Large intestine (tissue), 3 donors: ENCODE measurements at regions not wholly inside any gene's neighbourhood (a gene's known extent, or its start where the extent isn't known, plus 50 kb on each side); places are given as distances from the start of the nearest gene placed in this dataset.

Source experiments
- DNase-seq, 2 donors: peaks; one replicate each; pipeline versions ENCODE4 v3.0.0 to v3.0.0-alpha.2; 2013
- H3K27ac ChIP-seq: one replicate; pipeline ENCODE4 v1.5.1; 2013; ENCODE audit warnings: low read length
- H3K27me3 ChIP-seq: 2 replicates; pipeline ENCODE4 v1.6.1; 2013; ENCODE audit warnings: low read length; ENCODE audit not compliant: control insufficient read depth, insufficient read depth
- H3K36me3 ChIP-seq: 2 replicates; pipeline ENCODE4 v1.6.1; 2013; ENCODE audit warnings: low read length; ENCODE audit not compliant: control insufficient read depth, insufficient read depth
- H3K4me1 ChIP-seq: one replicate; pipeline ENCODE4 v1.6.1; 2013; ENCODE audit warnings: low read length; ENCODE audit not compliant: control insufficient read depth, insufficient read depth
- H3K4me3 ChIP-seq: one replicate; pipeline ENCODE4 v1.5.1; 2013; ENCODE audit warnings: low read length
- H3K9me3 ChIP-seq: one replicate; pipeline ENCODE4 v1.6.1; 2013; ENCODE audit warnings: mild to moderate bottlenecking, low read depth, low read length, moderate library complexity; ENCODE audit not compliant: control insufficient read depth
- WGBS: methylation state at CpG from one replicate; pipeline ENCODE4 v1.1.5; 2013; ENCODE audit warnings: low lambda C conversion rate; ENCODE audit not compliant: insufficient coverage; 5-methylcytosine and 5-hydroxymethylcytosine counted together

- DNase-seq: no peak
- peaks cover 2% of the 10 kb centered on the region for H3K27me3 ChIP-seq
- WGBS: 80% methylated on average over 1 of the region's 2 CpGs
- no peaks in the 10 kb centered on the region for H3K4me1 ChIP-seq
- no peak overlapping the region for H3K4me3 ChIP-seq
- H3K27ac ChIP-seq: no peak overlapping the region
- no peaks in the 10 kb centered on the region for H3K9me3 ChIP-seq
- no peaks in the 10 kb centered on the region for H3K36me3 ChIP-seq
Measured at GRCh38 chr5:97427235-97427634, 244.2 kb upstream of the RIOK2 start.

DNA sequence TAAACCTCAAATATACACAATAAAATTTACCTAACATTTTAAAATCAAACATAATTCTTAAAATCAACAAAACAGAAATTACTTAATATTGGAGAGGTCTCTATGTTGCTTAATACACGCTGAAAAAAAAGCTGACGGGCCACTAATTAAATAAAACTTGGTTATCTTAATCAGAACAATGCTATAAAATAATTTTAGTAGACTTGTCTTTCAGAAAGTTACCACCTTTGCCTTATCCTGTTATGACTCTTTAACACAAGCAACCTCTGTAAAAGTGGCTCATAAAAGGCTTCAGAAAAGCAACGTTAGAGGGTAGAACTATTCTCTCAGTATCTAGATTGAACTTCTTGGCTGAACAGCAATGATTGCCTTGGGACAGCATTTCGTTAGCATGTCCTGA, 251.0 kb upstream of the RIOK2 start:
- Histone ChIP-seq H3K4me1 (no peaks in the 10 kb centered on the region), H3K36me3 (no peaks in the 10 kb centered on the region), H3K27me3 (no peaks in the 10 kb centered on the region), H3K27ac (no peak overlapping the region), H3K9me3 (no peaks in the 10 kb centered on the region), H3K4me3 (no peak overlapping the region)
- WGBS: 72% methylated on average over 2 of the region's 4 CpGs
- no peak for DNase-seq

GRCh38 chr5:97436405-97436804, 253.4 kb upstream of the RIOK2 start:
- H3K4me1 ChIP-seq: no peaks in the 10 kb centered on the region
- H3K4me3 ChIP-seq: no peak overlapping the region
- no peaks in the 10 kb centered on the region for H3K27me3 ChIP-seq
- H3K27ac ChIP-seq: no peak overlapping the region
- no peak for DNase-seq
- no peaks in the 10 kb centered on the region for H3K9me3 ChIP-seq
- no peaks in the 10 kb centered on the region for H3K36me3 ChIP-seq

GRCh38 chr5:97443740-97444139, 260.7 kb upstream of the RIOK2 start:
- Histone ChIP-seq H3K9me3 (no peaks in the 10 kb centered on the region), H3K36me3 (no peaks in the 10 kb centered on the region), H3K4me3 (no peak overlapping the region), H3K27me3 (no peaks in the 10 kb centered on the region), H3K4me1 (no peaks in the 10 kb centered on the region), H3K27ac (no peak overlapping the region)
- WGBS: no CpG with 5 or more reads among the region's 5 CpGs
- DNase-seq: no peak

DNA sequence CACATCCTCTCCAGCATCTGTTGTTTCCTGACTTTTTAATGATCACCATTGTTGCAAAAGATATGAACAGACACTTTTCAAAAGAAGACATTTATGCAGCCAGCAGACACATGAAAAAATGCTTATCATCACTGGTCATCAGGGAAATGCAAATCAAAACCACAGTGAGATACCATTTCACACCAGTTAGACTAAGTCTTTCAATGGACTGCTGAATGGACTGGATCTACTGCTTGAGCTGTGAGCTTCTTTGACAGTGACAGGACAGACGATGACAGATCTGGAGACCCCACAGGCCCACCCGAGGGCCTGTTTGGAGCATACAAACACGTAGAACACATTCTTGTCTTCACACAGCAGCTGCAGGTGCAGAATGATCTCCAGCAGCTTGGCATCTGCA, 266.1 kb upstream of the RIOK2 start:
- no CpG with 5 or more reads among the region's 3 CpGs for WGBS
- Histone ChIP-seq H3K9me3 (no peaks in the 10 kb centered on the region), H3K36me3 (no peaks in the 10 kb centered on the region), H3K27me3 (no peaks in the 10 kb centered on the region), H3K4me1 (no peaks in the 10 kb centered on the region), H3K27ac (no peak overlapping the region), H3K4me3 (no peak overlapping the region)
- no peak for DNase-seq

DNA sequence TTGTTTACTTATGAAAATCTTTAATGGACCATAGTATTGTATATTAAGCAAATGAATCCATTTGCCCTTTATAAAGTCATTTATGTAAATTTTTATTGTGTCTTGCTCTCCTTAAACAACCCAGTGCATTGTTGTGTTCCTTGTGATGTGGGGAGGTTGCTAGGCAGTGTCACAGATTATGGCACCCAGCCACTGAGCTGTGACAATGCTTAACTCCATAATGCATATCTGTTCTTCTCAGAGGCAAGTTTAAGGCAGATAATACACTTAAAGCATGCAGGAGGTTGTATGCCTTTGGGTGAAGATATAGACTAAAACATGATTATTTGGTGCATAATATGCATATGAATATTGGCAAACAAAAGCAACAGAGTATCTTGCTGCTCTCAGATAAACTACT, 269.6 kb upstream of the RIOK2 start:
- no peak overlapping the region for H3K4me3 ChIP-seq
- no peaks in the 10 kb centered on the region for H3K36me3 ChIP-seq
- H3K4me1 ChIP-seq: no peaks in the 10 kb centered on the region
- no peak for DNase-seq
- H3K27me3 ChIP-seq: no peaks in the 10 kb centered on the region
- no peaks in the 10 kb centered on the region for H3K9me3 ChIP-seq
- no peak overlapping the region for H3K27ac ChIP-seq

GRCh38 chr5:97453263-97453662, 270.2 kb upstream of the RIOK2 start:
- H3K9me3 ChIP-seq: no peaks in the 10 kb centered on the region
- H3K4me3 ChIP-seq: no peak overlapping the region
- H3K27ac ChIP-seq: no peak overlapping the region
- no peak for DNase-seq
- WGBS: 40% methylated on average over 1 of the region's 2 CpGs
- no peaks in the 10 kb centered on the region for H3K4me1 ChIP-seq
- H3K36me3 ChIP-seq: no peaks in the 10 kb centered on the region
- no peaks in the 10 kb centered on the region for H3K27me3 ChIP-seq

GRCh38 chr5:97454015-97454414, 271.0 kb upstream of the RIOK2 start:
- no peak overlapping the region for H3K27ac ChIP-seq
- H3K27me3 ChIP-seq: no peaks in the 10 kb centered on the region
- H3K36me3 ChIP-seq: no peaks in the 10 kb centered on the region
- DNase-seq: no peak
- no peaks in the 10 kb centered on the region for H3K4me1 ChIP-seq
- H3K4me3 ChIP-seq: no peak overlapping the region
- H3K9me3 ChIP-seq: no peaks in the 10 kb centered on the region

DNA sequence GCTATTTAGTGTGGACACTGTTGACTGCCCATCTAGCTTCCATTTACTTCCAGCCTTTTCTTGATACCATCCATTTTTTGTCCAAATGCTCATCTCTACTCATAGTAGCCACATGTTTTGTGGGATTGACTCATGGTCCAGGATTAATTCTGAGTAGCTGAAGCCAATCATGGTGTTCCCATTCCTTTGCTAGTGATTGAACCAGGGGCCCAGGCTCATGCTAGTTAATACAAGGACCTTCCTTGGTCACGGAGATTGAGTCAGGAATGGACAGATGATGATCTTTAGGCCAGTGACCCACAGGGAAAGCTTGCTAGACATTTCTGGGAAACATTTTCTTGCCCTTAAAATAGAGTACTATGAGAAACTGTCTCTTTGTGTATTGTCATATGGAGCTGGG, 272.9 kb upstream of the RIOK2 start:
- no CpG with 5 or more reads among the region's 1 CpG for WGBS
- H3K4me1 ChIP-seq: no peaks in the 10 kb centered on the region
- no peak overlapping the region for H3K27ac ChIP-seq
- H3K9me3 ChIP-seq: no peaks in the 10 kb centered on the region
- DNase-seq: no peak
- H3K4me3 ChIP-seq: no peak overlapping the region
- no peaks in the 10 kb centered on the region for H3K27me3 ChIP-seq
- no peaks in the 10 kb centered on the region for H3K36me3 ChIP-seq

DNA sequence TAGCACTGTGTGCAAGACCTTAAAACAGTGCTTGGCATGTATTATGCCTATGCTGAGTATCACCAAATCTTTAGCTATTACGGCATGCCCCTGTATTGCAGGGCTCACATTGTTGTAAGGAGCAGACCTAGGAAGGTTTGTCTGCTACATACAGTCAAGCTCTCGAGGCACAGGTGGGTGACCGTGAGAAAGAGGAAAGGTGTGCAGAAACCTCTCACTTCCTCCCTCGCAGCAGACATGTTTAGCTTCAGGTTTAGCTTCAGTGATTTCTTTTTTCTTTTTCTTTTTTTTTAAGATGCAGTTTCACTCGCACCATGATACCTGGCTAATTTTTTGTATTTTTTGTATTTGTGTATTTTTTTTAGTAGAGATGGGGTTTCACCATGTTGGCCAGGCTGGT, 275.8 kb upstream of the RIOK2 start:
- H3K4me1 ChIP-seq: no peaks in the 10 kb centered on the region
- no peaks in the 10 kb centered on the region for H3K9me3 ChIP-seq
- no peak for DNase-seq
- H3K4me3 ChIP-seq: no peak overlapping the region
- no peak overlapping the region for H3K27ac ChIP-seq
- H3K27me3 ChIP-seq: no peaks in the 10 kb centered on the region
- 80% methylated on average over 1 of the region's 5 CpGs for WGBS
- no peaks in the 10 kb centered on the region for H3K36me3 ChIP-seq

DNA sequence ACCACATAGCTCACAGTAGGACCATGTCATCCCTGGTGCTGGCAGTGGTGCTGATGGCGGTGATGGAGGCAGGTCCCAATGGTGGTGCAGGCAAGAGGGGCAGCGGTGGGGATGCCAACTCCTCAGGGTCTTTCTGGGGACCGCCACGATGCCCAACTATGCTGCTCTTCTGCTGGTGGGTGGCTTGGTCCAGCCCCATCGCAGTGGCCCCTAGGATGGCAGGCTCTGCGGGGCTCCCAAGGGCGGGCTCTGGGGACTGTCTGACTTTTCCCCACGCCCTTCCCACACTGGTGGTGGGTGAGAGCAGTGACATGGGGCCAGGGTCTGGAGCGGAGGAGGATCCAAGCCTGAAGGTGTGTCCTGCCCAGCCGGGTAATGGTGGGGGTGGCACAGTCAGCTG, 288.9 kb upstream of the RIOK2 start:
- no CpG with 5 or more reads among the region's 10 CpGs for WGBS
- Histone ChIP-seq H3K4me1 (no peaks in the 10 kb centered on the region), H3K4me3 (no peak overlapping the region), H3K36me3 (no peaks in the 10 kb centered on the region), H3K27ac (no peak overlapping the region), H3K9me3 (peaks cover 18% of the 10 kb centered on the region), H3K27me3 (no peaks in the 10 kb centered on the region)
- DNase-seq: no peak

DNA sequence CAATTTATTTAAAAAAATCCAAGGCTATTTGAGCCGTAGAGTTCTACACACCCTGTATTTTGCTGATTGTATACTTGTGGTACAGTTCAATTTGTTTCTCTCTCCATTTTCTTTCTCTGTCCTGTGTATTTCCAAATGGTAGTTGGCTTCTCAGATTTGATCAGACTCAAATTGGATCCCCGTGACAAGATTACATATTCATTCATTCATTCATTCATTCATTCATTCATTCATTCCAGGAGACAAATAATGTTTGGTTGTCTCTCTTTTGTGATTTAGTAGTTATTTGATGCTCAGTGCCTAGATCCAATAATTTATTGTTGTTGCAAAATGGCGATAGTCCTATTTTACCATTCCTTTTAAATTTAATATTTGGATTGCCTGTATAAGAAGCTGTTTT, 292.8 kb upstream of the RIOK2 start:
- no peak for DNase-seq
- H3K27ac ChIP-seq: no peak overlapping the region
- peaks cover 12% of the 10 kb centered on the region for H3K9me3 ChIP-seq
- no peaks in the 10 kb centered on the region for H3K36me3 ChIP-seq
- no peaks in the 10 kb centered on the region for H3K4me1 ChIP-seq
- 86% methylated on average over 1 of the region's 3 CpGs for WGBS
- H3K4me3 ChIP-seq: no peak overlapping the region
- no peaks in the 10 kb centered on the region for H3K27me3 ChIP-seq
